Naive B cell (primary cell): ENCODE measurements at regions not wholly inside any gene's neighbourhood (a gene's known extent, or its start where the extent isn't known, plus 50 kb on each side); places are given as distances from the start of the nearest gene placed in this dataset.

Experiments used
- ATAC-seq, 2 donors: fragments of 150-1000 bp; cut with Tn5 transposase; 2 replicates each; pipeline ENCODE4 v1.10.0; 2021; ENCODE audit warnings: low read depth in 2 of 2, mild to moderate bottlenecking in 2 of 2, moderate library complexity in 2 of 2
- DNase-seq: peaks from one replicate; pipeline ENCODE4 v3.0.0; 2022
- H3K27ac Mint-ChIP-seq, 6 donors: one replicate each; pipeline ENCODE4 v1.8.0; 2020 to 2022; ENCODE audit warnings: mild to moderate bottlenecking in 6 of 6, mixed read lengths in 6 of 6, moderate library complexity in 5 of 6, inconsistent platforms in 2 of 6
- H3K27me3 Mint-ChIP-seq, 3 donors: one replicate each; pipeline ENCODE4 v1.8.0; 2021 to 2022; ENCODE audit warnings: mixed read lengths in 3 of 3, mild to moderate bottlenecking in 1 of 3
- H3K36me3 Mint-ChIP-seq, 2 donors: one replicate each; pipeline ENCODE4 v1.8.0; 2020 to 2022; ENCODE audit warnings: mixed read lengths in 2 of 2, inconsistent platforms in 1 of 2, mild to moderate bottlenecking in 1 of 2
- H3K4me1 Mint-ChIP-seq, 3 donors: one replicate each; pipeline ENCODE4 v1.8.0; 2020 to 2022; ENCODE audit warnings: mixed read lengths in 3 of 3, inconsistent platforms in 1 of 3, mild to moderate bottlenecking in 1 of 3, moderate library complexity in 1 of 3
- H3K4me3 Mint-ChIP-seq, 8 donors: one replicate each; pipeline ENCODE4 v1.8.0; 2020 to 2022; ENCODE audit warnings: mild to moderate bottlenecking in 8 of 8, mixed read lengths in 8 of 8, moderate library complexity in 8 of 8, inconsistent platforms in 2 of 8
- H3K9me3 Mint-ChIP-seq, 7 donors: one replicate each; pipeline ENCODE4 v1.8.0; 2020 to 2022; ENCODE audit warnings: mixed read lengths in 7 of 7, mild to moderate bottlenecking in 5 of 7, inconsistent platforms in 2 of 7, moderate library complexity in 1 of 7

DNA sequence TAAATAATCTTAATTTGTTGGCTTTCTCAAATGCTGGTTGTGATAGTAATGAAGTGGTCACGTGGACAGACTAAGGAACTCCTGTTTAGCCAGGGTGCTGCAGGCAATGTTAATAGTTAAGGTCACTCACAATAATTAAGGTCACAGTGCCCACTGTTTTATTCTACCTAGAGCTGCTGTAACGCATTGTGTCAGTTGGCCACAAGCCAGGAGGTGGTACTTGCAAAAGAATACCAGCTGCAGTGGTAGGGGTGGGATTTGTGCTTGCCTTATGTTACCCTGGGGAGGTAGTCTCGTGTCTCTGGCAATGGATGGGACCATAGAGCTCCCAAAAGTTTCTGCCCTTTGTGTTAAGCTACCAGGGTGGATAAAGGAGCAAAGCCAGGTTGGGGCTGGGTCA lies 969.1 kb upstream of the CDH8 start:
- H3K27me3 Mint-ChIP-seq: no peaks in the 10 kb centered on the region
- H3K36me3 Mint-ChIP-seq: no peaks in the 10 kb centered on the region
- H3K4me3 Mint-ChIP-seq: no peak overlapping the region
- H3K4me1 Mint-ChIP-seq: no peaks in the 10 kb centered on the region
- DNase-seq: no peak
- H3K27ac Mint-ChIP-seq: no peak overlapping the region
- ATAC-seq: no peak
- peaks cover 1 to 30% (median 13%) of the 10 kb centered on the region in 7 donors for H3K9me3 Mint-ChIP-seq

DNA sequence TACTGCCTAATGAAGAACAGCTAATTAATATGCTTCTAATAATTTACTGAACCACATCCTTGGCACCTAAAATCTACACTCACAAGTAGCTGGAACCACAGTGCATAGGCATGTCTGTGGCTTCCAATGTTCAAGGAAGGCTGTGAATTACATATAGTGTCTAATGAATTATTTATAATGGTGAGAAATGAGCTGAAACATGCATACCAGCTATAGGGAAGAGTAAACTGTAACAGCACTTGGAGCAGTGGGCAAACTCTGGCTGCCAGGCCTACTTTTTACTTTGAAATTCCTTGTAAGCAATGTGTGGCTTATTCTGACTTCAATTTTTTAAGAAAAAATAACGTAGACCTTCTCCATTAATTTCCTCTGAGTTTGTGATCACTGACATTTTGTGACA lies 953.2 kb upstream of the CDH8 start:
- DNase-seq (no peak), ATAC-seq (no peak)
- Mint-ChIP-seq H3K27ac (no peak overlapping the region), H3K9me3 (peaks cover 0 to 9% (median 4%) of the 10 kb centered on the region in 7 donors), H3K4me3 (no peak overlapping the region), H3K36me3 (no peaks in the 10 kb centered on the region), H3K4me1 (no peaks in the 10 kb centered on the region), H3K27me3 (no peaks in the 10 kb centered on the region)

DNA sequence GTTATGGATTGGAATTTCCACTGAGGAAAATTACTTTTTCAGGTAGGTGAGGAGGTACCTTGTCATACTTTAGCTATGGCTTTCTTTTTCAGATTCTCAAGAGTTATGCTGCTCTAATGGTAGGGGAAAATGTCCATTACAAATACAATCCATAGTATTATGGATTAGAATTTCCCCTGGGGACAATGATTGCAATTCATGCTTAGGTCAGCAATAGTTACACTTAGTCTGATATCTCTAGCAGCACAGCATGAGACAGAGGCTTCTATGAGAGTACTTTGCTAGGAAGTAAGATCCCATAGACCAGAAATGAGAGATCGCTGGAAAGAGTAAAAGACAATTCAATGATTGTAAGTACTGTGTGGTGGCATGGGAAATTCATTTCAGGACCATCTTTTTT lies 949.5 kb upstream of the CDH8 start:
- Mint-ChIP-seq H3K4me1 (no peaks in the 10 kb centered on the region), H3K36me3 (no peaks in the 10 kb centered on the region), H3K27ac (no peak overlapping the region), H3K4me3 (no peak overlapping the region), H3K27me3 (no peaks in the 10 kb centered on the region), H3K9me3 (peaks cover 0 to 15% (median 8%) of the 10 kb centered on the region in 7 donors)
- ATAC-seq (no peak), DNase-seq (no peak)

DNA sequence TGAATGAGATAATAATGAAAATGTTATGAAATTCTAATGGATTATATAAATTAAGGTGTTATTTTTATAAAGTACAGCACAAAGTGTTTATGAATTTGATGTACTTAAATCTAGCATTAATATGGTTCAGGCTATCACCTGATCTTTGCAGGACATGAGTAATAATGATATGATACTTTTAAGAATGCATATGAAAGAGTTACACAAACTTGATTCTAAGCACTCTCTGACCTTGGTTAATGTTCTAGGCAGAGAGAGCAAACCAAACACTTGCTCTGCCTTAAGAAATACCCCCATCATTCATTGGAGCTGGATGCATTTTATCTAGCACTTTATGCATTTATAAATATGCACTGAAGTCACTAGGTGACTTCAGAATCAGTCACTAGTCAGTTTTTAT lies 942.2 kb upstream of the CDH8 start:
- Mint-ChIP-seq H3K27ac (no peak overlapping the region), H3K36me3 (no peaks in the 10 kb centered on the region), H3K4me3 (no peak overlapping the region), H3K9me3 (peaks cover 0 to 15% (median 5%) of the 10 kb centered on the region in 7 donors), H3K4me1 (no peaks in the 10 kb centered on the region), H3K27me3 (no peaks in the 10 kb centered on the region)
- ATAC-seq (no peak), DNase-seq (no peak)

DNA sequence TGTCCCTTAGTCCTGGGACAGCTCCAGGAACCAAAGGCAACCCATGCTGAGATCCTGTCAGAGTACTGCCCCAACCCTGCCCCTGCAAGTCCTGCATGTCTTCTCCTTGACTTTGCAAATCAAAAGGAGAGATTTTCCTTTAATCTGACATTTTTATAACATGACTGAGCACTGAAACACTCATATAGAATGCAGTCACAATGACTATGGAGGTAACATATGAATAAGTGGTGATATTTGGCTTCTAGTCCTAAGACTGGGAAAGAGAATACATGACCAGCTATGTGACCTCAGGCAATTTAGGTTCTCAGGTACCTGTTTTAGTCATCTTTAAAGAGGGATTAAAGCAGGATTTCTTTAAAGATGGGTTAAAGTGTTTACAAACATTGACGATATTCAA lies 941.6 kb upstream of the CDH8 start:
- H3K4me1 Mint-ChIP-seq: no peaks in the 10 kb centered on the region
- H3K9me3 Mint-ChIP-seq: peaks cover 0 to 15% (median 3%) of the 10 kb centered on the region in 7 donors
- no peak for DNase-seq
- H3K4me3 Mint-ChIP-seq: no peak overlapping the region
- no peaks in the 10 kb centered on the region for H3K27me3 Mint-ChIP-seq
- H3K36me3 Mint-ChIP-seq: no peaks in the 10 kb centered on the region
- ATAC-seq: no peak
- no peak overlapping the region for H3K27ac Mint-ChIP-seq

DNA sequence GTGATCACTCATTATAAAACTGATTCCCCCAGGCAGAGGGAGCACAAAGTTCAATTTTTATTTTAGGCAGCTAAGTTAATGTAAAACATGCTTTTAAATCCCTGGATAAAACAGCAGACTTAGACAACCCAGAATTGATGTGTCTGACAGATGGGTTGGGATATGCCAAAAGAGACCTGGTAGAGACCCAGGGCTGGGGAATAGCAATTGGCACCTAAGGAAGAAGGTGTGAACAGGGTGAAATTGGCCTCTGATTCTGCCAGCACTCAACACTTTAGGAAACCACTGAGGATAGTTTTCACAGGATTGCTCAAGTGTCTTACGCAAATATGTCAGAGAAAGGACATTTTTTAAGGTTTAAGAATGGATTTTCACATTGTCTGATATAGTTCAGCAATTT lies 938.2 kb upstream of the CDH8 start:
- H3K27me3 Mint-ChIP-seq: no peaks in the 10 kb centered on the region
- H3K9me3 Mint-ChIP-seq: peaks cover 0 to 18% (median 2%) of the 10 kb centered on the region in 7 donors
- no peak for ATAC-seq
- no peak overlapping the region for H3K4me3 Mint-ChIP-seq
- no peaks in the 10 kb centered on the region for H3K4me1 Mint-ChIP-seq
- no peaks in the 10 kb centered on the region for H3K36me3 Mint-ChIP-seq
- H3K27ac Mint-ChIP-seq: no peak overlapping the region
- no peak for DNase-seq

DNA sequence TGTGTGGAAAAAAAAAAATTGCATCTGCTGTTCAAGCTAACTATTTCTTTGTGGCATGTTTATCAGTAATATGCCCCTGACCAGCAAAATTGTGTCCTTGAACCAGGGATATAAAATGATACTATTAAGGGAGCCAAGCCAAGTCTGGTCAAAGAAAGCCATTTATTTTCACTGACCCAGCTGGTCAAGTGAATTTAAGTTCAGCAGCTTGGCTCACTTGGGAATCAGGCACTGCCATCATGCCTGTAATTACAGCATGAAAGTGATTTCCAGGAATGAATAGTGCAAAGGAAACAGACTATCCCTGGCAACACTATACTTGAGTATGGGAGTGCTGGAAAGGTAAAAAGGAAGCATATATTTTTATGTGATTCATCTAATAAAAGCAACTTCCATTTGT lies 934.6 kb upstream of the CDH8 start:
- Mint-ChIP-seq H3K36me3 (no peaks in the 10 kb centered on the region), H3K4me1 (no peaks in the 10 kb centered on the region), H3K27ac (no peak overlapping the region), H3K4me3 (no peak overlapping the region), H3K27me3 (no peaks in the 10 kb centered on the region), H3K9me3 (peaks cover 0 to 9% (median 2%) of the 10 kb centered on the region in 7 donors)
- ATAC-seq (no peak), DNase-seq (no peak)

DNA sequence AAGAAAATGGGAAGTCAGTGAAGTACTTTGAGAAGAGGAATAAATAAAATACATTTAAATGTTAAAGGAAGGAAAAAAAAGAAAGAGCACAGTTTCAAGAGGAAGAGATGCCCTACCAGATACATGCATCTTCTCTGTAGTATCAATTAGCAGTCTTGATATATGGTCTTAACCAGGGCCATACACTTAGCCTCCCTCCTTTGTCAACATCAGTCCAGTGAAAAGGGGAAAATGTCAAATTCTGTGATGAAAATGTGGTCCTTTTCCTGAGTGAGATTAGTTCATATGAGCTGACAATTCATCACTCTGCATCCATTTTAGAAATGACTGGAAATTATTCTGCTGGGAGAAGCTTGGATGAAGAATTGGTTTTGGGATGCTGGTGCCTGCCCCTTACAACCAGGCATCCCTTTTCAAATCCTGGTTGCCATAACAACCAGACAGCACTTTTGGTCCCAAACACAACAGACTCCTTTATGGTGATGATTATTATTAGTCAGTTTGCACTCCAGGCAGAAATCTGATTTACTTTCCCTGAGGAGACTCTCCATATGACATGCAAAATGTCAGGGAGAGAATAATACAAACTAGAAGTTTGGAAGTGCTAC lies 933.6 kb upstream of the CDH8 start:
- Mint-ChIP-seq H3K4me3 (no peak overlapping the region), H3K27ac (no peak overlapping the region), H3K4me1 (no peaks in the 10 kb centered on the region), H3K27me3 (no peaks in the 10 kb centered on the region), H3K9me3 (peaks cover 0 to 8% (median 2%) of the 10 kb centered on the region in 7 donors), H3K36me3 (no peaks in the 10 kb centered on the region)
- ATAC-seq (no peak), DNase-seq (no peak)

DNA sequence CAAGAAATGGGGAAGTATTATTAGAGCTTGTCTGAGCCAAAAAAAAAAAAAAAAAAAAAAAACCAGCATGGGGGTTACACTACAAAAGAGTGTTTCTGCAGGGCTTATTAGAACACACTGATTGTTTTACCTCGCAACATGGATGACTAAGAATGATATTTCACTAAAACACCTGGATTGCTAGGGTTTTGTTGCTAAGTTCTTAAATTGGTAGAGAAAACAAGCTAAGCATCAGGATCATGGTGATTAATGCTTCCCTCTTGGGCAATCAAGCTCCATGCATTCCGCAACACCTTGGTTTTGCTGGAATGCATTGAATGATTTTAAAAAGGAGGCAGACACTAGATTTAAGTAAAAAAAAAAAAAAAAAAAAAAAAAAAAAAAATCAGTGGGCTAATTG lies 931.4 kb upstream of the CDH8 start:
- ATAC-seq (no peak), DNase-seq (no peak)
- H3K27ac Mint-ChIP-seq: no peak overlapping the region
- no peak overlapping the region for H3K4me3 Mint-ChIP-seq
- H3K4me1 Mint-ChIP-seq: no peaks in the 10 kb centered on the region
- no peaks in the 10 kb centered on the region for H3K27me3 Mint-ChIP-seq
- peaks cover 0 to 5% (median under 1%) of the 10 kb centered on the region in 7 donors for H3K9me3 Mint-ChIP-seq
- no peaks in the 10 kb centered on the region for H3K36me3 Mint-ChIP-seq

DNA sequence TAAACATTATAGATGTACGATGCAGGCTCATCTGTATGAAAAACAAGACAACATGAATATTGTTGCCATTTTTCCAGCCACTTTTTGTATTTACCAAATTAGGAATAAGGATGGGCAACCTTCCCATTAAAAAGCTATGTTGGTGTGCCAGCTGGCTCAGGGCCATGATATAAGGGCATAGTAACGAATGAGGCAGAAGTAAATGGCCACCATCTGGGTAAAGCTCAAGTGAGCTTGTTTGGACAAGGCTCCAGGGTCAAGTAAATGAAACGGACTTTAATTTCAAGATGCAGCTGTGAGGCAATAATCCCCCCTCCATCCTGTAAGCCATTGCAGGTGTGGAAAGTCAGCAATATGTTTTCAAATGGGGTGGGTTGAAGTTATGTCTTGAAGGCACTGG lies 930.9 kb upstream of the CDH8 start:
- no peak overlapping the region for H3K4me3 Mint-ChIP-seq
- H3K4me1 Mint-ChIP-seq: no peaks in the 10 kb centered on the region
- H3K36me3 Mint-ChIP-seq: no peaks in the 10 kb centered on the region
- H3K27me3 Mint-ChIP-seq: no peaks in the 10 kb centered on the region
- DNase-seq (no peak), ATAC-seq (no peak)
- H3K27ac Mint-ChIP-seq: no peak overlapping the region
- peaks cover 0 to 3% (median 0%) of the 10 kb centered on the region in 7 donors for H3K9me3 Mint-ChIP-seq

DNA sequence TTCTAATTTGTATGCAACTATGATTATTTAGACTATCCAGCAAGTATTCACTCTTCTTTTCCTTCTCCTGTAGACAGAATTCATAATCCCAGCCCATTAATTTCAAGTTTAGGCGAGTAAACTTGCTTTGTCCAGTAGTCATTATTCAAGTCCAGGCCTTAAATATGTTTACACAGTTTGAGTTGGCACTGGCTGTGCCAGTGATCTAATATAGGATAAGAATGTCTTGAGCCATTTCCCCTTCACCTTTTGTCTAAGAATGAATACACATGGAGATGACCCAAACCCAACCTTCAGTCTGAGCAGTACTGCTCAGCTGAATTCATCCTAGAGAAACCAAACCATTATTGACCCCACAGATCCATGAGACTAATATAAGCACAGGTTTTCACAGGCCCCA lies 930.4 kb upstream of the CDH8 start:
- no peak overlapping the region for H3K27ac Mint-ChIP-seq
- peaks cover 0 to 4% (median 0%) of the 10 kb centered on the region in 7 donors for H3K9me3 Mint-ChIP-seq
- no peak for DNase-seq
- no peaks in the 10 kb centered on the region for H3K27me3 Mint-ChIP-seq
- no peak for ATAC-seq
- no peak overlapping the region for H3K4me3 Mint-ChIP-seq
- no peaks in the 10 kb centered on the region for H3K36me3 Mint-ChIP-seq
- H3K4me1 Mint-ChIP-seq: no peaks in the 10 kb centered on the region

DNA sequence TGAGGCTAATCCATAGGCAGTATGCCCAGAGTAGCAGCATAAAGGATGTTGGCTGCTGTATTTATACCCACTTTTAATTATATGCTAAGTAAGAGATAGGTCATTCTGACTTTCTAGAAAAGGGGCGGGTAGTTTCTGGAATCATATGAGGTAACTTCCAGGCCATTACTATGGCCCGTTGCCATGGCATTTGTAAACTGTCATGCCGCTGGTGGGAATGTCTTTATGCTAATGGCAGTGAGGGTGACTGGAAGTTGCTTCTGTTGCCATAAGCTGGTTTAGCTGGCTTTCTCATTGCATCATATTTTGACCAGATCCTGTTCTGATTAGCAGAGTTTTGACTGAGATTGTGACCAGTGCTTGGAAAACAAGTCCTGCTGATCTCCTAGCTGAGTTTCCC lies 929.6 kb upstream of the CDH8 start:
- DNase-seq (no peak), ATAC-seq (no peak)
- Mint-ChIP-seq H3K27ac (no peak overlapping the region), H3K9me3 (peaks cover 0 to 4% (median 2%) of the 10 kb centered on the region in 7 donors), H3K4me3 (no peak overlapping the region), H3K27me3 (no peaks in the 10 kb centered on the region), H3K36me3 (no peaks in the 10 kb centered on the region), H3K4me1 (no peaks in the 10 kb centered on the region)

DNA sequence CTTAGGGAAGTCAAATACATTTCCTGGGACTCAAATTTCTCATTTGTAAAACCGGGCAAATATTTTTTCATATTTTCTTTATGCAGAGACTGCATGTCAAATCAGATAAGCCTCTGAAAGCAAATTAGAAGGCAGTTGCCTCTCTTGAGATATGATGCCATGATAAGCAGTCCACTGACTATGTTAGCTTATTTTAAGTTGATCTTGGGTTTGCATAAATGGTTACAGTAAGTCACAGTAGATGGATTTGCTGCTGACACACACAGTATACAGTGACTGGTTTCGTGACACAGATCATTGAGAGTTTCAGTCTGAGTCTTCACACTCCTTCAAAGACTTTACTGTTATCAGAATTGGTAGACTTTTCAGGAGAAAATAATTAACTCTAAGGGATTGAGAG lies 927.6 kb upstream of the CDH8 start:
- peaks cover 0 to 4% (median 2%) of the 10 kb centered on the region in 7 donors for H3K9me3 Mint-ChIP-seq
- DNase-seq: no peak
- H3K27me3 Mint-ChIP-seq: no peaks in the 10 kb centered on the region
- no peak for ATAC-seq
- no peaks in the 10 kb centered on the region for H3K4me1 Mint-ChIP-seq
- no peaks in the 10 kb centered on the region for H3K36me3 Mint-ChIP-seq
- no peak overlapping the region for H3K27ac Mint-ChIP-seq
- H3K4me3 Mint-ChIP-seq: no peak overlapping the region

DNA sequence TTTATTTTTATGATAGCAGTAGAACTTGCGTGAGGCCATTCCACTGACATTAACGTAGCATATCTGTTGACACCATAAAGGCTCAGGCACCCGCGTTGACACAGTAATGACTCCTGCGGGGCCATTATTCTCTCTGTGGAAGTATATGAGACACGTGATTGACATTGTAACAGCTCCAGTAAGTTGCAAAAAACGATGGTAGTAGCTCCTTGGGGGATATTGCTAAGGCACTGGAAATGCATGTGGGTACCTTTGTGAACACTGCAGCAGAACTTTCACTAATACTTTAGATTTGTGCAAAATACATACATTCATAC lies 918.8 kb upstream of the CDH8 start:
- no peaks in the 10 kb centered on the region for H3K4me1 Mint-ChIP-seq
- no peak for DNase-seq
- no peaks in the 10 kb centered on the region for H3K27me3 Mint-ChIP-seq
- ATAC-seq: no peak
- H3K4me3 Mint-ChIP-seq: no peak overlapping the region
- no peak overlapping the region for H3K27ac Mint-ChIP-seq
- H3K9me3 Mint-ChIP-seq: peaks cover 0 to 7% (median 2%) of the 10 kb centered on the region in 7 donors
- H3K36me3 Mint-ChIP-seq: no peaks in the 10 kb centered on the region
